A204.1 (cell line): ENCODE measurements at regions not wholly inside any gene's neighbourhood (a gene's known extent, or its start where the extent isn't known, plus 50 kb on each side); places are given as distances from the start of the nearest gene placed in this dataset.
"Not testable (repeated sequence)": the region's sequence is repeated elsewhere in the genome, so short reads cannot be mapped to it uniquely, and the experiment has no call there.

Source experiments
- FAIRE-seq: peaks from 2 replicates; lab custom pipeline; 2012; peaks lifted over from hg19 to GRCh38; lab: Jason Lieb, UNC

DNA sequence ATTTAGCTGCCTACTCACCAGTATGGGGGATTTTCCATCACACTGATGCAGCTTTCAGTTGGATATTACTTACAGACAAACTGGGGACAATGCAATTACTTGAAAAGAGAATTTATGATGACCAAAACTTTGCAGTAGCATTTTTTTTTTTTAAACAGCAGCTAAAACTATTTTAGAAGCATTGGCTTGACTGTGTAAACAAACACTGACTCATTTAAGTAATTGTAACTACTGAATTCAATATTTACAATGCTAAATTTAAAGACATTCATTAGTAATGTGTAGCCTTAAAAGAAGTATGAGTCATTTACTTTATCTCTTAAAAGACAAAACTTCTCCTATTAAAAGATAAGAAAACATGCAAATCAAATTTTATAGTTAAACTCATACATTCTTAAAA lies 295.9 kb upstream of the FERMT1 start:
- FAIRE-seq = no peak

DNA sequence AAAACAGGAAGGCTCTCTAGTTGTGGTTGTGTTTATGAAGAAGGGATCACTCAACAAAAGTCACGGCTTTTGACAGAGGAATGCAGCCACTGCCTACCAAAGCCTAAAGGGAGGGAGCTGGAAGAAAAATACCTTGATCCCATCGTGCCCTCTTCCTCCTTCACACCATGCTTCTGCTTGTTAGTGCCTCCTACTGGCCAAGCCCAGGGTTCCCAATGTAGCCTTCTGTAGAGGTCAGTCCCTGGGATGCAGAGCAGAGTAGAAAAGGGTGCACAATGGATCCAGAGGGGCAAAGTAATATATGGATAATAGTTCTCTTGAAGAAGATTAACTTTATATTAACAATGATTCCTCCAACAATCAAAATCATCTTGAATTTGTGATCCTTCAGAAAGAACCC lies 293.5 kb upstream of the FERMT1 start:
- FAIRE-seq = no peak

DNA sequence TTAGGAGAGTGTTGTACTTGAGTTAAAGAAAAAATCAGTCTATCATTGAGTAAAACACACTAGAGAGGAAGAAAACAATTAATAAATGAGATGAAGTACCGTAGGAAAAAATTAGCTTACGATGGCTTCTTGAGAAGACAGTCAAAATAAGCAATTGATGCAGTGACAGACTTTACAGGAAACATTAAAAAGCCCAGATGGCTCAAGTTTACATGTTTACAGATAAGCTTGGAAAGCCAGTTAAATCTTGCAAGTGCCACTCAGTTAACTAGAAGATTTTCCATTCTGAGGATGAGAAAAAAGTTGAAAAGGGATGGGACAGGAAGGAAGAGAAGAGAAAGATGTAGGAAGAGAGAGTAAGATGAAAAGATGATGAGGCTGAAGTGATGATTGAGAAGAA lies 288.8 kb upstream of the FERMT1 start:
- no peak for FAIRE-seq

DNA sequence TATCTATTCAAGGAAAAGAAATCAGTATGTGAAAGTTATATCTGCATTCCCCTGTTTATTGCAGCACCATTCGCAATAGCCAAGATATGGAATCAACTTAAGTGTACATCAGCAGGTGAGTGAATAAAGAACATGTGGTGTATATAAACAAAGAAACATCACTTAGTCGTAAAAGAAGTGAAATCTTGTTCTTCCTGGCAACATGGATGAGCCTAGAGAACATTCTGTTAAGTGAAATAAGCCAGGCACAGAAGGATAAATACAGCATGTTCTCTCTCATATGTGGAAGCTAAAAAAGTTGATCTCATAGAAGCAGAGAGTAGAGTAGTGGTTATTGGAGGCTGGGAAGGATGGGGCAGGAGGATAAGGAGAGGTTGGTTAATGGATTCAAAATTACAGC lies 287.9 kb upstream of the FERMT1 start:
- FAIRE-seq = no peak

DNA sequence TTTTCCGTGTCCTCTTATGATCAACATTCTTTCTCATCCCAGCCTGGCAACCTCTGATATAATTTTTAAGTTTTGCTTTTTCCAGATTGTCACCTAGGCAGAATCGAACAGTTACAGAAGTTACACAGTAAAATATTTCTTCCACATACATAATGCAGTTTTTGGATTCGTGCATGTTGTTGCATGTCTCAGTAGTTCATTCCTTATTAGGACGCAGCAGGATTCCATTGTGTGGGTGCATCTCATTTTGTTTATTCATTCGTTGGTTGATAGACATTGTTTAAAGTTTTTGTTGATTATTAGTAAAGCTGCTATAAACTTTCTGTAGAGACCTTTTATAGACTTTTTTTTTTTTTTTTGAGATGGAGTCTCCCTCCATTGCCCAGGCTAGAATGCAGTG lies 284.3 kb upstream of the FERMT1 start:
- no peak for FAIRE-seq

DNA sequence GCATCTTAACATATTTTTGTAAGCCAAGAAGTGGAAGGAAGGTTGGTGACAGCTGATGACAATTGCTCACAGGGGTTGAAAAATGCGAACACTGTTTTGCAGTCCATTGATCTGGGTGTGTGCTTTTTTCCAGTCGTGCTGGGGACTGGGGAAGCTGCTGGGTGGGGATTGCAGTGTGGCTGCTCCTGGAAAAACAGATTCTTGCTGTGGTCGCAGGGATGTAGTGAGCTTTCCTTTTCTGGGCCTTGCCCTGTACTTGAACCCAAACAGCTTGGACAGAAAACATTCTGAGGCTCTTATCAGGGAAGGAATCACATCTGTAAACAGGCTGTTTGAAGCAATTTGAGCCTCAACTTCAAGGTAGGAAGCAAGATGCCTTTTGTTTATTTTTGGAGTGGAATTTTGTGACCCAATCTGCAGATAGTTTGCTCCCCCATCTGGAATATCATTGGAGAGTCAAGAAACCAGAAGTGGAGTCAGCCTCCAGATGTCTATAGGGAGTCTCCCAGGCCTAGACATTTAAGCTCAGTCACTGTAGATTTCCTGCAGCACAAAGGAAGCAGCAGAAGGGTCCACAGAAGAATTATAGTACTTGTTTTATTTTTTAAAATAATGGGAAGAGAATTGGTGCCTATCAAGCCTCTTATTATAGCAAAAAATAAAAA lies 279.2 kb upstream of the FERMT1 start:
- no peak for FAIRE-seq

DNA sequence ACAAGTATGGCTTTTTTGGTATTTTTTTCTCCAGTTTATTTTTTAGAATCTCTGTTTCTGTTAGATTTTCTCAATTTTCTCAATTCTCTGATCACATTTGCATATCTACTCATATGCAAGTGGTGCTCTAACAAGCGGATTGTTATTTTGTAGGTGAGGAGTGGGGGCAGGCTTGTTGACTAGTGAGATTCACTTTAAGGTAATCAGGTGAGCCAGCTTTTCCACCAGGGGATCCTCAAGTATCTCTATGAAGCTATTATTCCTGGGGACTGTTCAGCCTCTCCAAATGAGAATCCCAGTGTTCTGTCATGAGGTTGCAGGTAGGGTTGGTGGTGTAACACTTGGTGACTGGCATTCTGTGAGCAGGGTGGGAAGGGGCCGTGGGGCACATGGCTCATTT lies 274.3 kb upstream of the FERMT1 start:
- no peak for FAIRE-seq

DNA sequence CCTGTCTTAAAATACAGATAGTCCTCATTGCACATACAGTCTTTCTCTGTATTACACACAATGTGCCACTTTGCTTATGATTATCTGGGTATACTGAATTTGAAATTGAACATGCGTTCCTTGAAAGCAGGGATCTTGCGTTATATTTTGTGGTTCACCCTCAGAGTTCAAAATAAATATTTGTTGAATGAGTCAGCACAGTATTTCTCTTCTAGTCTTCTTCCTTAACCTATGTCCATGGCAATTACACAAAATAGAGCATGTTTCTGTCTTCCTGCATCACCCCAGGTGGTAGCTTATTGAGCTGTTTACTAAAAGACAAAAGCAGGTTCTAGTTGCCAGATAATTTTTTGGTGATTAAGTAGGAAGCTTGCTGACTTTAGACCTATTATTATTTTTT lies 272.9 kb upstream of the FERMT1 start:
- no peak for FAIRE-seq

DNA sequence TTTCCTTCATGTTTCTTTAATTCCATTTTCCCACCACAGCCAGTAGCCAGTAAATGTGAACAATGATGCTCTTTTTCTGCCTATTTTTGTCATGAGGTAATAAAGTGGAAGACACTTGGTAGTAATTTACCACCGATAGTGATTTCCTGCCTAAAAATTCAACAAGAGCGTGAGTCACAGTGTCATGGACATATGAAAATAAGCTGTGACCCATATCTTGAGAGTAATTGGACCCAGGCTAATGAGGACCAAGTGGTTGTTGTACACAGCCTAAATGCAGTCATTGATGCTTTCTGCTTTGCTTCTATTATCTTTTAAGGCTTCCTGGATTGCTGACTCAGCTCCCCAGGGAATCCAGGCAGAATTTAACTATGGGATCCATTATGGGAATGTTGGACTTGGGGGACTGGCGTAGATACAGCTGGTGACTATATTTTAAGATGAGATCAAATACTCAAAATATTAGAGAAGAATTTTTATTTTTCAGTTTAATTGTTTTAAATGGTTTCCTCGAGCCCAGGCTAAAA lies 265.9 kb upstream of the FERMT1 start:
- FAIRE-seq = no peak

DNA sequence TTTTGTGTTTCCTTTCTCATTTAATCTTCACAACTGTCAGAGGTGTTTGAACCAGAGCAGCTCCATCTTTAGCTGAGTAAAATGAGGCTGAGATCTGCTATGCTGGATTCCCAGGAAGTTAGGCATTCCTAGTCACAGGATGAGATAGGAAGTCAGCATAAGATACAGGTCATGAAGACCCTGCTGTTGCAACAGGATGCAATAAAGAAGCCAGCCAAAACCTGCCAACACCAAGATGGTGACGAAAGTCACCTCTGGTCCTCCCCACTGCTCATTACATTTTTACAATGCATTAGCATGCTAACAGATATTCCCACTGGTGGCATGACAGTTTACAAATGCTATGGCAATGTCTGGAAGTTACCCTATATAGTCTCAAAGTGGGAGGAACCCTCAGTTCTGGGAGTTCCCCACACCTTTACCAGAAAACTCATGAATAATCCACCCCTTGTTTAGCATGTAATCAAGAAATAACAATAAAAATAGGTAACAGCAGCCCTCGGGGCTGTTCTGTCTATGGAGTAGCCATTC lies 262.2 kb upstream of the FERMT1 start:
- FAIRE-seq = no peak

DNA sequence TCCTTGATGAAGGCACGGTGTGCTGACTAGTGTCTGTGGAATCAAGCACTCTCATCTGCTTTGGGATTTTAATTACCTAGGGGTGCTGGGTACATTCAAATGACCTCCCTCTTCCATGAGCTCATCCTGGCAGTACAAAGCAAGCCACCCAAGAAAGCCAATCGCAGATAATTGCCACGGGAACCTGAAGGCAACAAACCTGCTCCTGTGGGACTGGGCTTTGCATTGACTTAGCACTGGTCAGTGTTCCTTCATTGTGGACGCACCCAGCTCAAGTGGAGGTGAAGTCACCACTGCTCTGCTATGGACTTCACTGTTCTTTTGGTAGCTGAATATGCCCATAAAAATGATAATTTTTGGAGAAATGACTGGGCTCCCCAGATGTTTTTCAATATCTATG lies 261.6 kb upstream of the FERMT1 start:
- no peak for FAIRE-seq

DNA sequence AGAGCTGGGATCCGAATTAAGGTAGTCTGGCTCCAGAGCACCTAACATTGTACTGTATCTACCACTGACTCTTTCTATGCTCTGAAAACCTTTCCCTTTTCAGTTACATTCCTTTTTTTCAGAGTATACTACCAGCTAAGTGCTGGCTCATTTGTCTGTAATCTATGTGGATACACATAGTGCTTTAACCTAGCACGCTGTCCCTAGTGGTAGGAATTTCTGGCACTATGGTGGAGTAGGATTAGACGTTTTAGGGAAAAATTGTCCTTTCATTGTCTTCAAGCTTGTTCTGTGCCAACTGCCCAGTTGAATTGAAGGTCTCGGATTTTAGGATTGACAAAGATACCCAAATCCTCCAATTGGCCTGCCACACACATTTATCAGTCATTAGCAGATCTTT lies 259.1 kb upstream of the FERMT1 start:
- no peak for FAIRE-seq

DNA sequence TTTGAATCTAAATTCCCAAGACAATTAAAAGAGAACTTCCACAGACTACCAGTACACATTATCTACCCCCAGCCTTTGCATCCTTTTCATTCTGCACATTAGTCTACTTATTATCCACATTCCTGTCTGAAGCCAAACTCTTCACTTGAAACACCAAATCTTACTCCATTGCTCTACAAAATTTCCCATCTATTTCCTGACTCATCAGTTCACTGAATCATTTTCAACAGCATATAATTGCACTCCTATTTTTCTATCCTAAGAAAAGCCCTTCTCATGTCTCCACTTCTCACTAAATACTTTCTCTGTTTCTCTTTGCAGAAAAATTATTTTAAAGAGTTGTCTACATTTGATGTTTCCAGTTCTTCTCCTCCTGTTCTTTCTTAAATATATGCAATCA lies 239.4 kb upstream of the FERMT1 start:
- no peak for FAIRE-seq

DNA sequence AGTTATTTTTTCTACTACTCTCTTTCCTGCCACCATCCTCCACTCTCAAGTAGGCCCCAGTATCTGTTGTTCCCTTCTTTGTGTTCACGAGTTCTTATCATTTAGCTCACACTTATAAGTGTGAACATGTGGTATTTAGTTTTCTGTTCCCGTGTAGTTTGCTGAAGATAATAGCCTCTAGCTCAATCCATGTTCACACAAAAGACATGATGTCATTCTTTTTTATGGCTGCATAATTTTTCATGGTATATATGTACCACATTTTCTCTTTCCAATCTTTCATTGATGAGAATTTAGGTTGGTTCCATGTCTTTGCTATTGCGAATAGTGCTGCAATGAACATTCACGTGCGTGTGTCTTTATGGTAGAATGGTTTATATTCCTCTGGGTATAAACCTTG lies 237.9 kb upstream of the FERMT1 start:
- FAIRE-seq = no peak

DNA sequence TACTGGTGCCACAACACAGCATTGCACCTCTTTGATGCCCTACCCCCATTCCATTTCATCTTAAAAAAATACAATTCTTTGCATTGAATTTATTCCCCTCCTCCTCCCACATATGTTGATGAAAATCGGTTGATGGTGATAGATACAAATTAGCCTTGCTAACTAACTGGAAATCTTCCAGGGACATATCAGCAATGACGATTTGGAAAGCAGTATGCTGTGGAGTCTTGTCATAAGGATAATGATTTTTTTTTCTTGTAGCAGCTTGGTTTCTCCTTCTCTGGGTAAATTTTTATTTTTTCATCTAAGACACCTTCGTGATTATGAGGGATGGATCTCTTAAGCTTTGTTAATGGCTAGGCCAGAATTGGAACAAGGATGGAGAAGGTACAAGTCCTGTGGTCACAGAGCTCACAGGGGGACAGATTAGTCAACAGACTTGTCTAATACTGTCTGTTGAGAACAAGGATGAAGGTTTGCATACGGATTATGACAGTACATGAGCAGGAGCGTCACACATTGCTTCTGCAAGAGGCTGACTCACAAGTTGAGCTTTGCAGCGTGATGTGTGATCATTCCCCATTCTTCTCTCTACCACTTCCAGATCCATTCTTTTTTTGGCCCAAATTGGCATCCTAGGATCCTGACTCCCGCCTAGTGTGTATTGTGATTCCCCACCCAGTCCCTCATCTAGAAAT lies 233.1 kb upstream of the FERMT1 start:
- FAIRE-seq = no peak

DNA sequence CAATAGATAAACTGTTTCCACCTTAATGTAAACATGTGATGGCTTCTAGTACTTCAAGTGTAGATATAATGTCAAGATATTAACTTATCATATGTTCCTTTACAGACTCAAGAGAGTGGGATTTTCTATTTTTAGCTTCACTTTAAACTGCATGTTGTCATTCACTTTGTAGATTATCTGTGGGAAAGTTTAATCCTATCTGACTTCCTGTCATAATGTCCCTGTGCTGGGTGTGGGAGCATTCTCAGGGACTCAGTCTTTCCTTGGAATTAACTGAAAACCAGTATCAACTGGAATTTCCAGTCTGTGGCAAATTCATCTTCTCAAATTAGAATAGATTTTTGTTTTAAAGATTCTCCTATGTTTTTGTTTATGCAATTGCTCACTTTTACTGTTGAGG lies 226.1 kb upstream of the FERMT1 start:
- FAIRE-seq = no peak

DNA sequence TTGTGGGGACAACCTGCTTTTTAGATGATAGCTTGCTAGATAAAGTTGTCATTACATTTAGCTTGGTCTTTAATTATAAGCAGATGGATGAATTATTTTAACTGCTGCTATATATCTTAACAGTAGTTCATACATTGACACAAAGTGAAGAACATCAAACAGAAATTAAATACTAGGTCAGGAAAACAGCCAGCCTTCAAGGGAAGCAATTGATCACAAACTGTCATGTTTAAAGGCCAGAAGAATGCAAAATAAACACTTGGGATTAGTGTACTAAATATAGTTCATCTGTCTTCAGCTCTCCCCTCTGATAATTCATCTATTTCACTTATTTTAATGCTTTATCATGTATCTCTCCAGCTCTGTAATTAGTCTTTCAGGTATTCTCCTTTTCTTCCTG lies 225.1 kb upstream of the FERMT1 start:
- FAIRE-seq = no peak

DNA sequence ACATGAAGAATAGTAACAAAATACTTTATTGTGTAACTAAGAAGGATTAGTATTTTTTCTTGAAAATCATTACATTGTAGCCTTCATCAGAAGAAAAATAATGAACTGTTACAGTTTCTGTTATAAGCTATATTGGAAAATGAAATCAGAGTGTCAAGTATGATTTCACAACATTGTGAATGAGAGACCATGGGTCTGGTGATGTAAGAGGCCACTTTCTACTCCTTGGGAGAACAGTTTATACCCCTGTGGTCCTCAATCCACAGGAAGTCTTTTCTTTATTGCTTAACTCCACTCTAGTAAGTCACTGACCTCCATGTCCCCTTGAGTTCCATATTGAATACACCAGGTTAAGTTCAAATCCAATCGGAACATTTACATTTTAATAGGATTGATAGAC lies 218.7 kb upstream of the FERMT1 start:
- no peak for FAIRE-seq

DNA sequence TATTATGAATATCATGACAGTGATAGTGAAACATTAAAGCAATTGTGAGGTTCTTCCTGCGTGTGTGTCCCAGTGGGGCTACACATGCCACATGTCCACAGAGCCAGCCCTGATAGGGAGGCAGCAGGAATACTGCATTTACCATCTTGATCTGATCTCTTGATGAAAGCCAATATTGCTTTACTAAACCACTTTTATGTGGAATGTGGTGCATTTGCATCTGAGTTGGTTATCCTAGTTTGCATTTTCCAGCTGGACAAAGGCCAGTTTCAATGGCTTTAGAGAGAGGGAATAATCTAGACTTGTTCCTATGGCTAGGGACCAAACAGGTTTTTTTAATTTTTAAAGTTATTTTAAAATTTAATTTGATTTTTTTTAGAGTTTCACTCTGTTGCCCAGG lies 216.3 kb upstream of the FERMT1 start:
- FAIRE-seq = no peak

DNA sequence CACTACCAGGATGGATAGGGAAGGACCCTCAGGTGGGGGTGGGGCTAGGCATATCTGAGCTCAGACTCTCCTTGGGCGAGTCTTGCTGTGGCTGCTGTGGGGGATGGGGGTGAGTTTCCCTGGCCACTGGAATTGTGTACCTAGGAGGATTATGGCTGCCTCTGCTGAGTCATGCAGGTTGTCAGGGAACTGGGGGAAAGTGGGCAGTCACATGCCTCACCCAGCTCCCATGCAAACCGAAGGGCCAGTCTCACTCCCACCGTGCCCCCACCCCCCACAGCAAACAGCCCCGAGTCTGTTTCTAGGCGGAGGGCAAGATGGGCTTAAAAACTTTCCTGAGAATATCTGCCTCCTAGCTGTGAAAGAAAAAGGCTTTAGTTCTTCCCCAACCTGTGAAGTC lies 210.3 kb upstream of the FERMT1 start:
- no peak for FAIRE-seq

DNA sequence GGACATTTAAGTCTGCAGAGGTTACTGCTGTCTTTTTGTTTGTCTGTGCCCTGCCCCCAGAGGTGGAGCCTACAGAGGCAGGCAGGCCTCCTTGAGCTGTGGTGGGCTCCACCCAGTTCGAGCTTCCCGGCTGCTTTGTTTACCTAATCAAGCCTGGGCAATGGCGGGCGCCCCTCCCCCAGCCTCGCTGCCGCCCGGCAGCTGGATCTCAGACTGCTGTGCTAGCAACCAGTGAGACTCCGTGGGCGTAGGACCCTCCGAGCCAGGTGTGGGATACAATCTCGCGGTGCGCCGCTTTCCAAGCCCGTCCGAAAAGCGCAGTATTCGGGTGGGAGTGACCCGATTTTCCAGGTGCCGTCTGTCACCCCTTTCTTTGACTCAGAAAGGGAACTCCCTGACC lies 198.4 kb upstream of the FERMT1 start:
- FAIRE-seq = not testable (repeated sequence)

DNA sequence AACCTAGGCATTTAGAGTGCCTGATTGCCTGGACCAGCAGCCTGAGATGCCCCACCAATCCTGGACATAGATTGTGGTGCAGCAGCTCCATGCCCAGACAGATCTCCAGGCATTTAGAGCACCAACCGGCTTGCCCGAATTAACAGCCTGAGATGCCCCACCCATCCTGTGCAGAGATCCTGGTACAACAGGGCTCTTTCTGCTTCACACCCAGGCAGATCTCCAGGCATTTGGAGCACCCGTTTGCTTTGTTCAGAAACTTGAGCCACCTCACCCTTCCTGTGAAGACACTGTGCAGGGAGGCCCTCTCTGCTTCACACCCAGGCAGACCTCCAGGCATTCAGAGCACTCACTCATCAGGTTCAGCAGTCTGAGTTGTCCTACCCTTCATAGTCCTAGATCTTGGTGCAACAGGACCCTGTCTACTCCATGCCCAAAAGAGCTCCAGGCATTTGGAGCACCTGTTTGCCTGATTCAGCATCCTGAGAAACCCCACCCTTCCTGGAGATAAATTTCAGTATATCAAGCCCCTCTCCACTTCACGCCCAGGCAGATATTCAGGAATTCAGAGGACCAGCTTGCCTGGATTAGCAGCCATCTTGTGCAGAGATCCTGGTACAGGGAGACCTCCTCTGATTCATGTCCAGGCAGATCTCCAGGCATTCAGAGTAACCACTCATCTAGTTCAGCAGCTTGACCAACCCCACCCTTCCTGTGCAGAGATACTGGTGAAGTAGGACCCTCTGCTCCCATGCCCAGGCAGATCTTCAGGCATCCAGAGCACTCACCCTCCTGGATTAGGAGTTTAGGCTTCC lies 189.2 kb upstream of the FERMT1 start:
- FAIRE-seq = no peak

DNA sequence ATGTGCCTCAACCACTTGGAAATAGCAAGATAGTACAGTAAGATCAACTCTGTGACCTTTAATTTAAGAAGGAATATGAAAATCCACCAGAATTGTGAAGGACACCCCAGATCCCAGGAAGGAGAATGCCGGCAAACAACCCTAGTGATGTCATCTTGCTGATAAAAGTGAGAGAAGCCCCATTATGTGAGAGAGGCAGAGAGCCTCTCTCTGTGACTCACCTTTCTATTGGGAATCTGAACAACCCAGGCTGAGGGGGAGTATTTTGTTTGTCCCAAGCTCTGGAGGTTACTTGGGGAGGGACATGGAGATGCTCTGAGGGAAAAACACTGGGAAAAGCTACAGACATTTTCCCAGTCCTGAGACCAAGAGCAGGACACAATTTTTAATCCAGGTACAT lies 188.3 kb upstream of the FERMT1 start:
- FAIRE-seq = no peak
